DND-41 (cell line): ENCODE measurements at regions not wholly inside any gene's neighbourhood (a gene's known extent, or its start where the extent isn't known, plus 50 kb on each side); places are given as distances from the start of the nearest gene placed in this dataset.

Source experiments
- ATAC-seq: fragments of 200-7000 bp; cut with Tn5 transposase; 3 replicates; pipeline ENCODE4 v1.9.1; 2021; ENCODE audit warnings: low read depth; ENCODE audit not compliant: insufficient read depth
- DNase-seq: peaks from one replicate; pipeline ENCODE4 v3.0.0-alpha.2; 2020
- H2AFZ ChIP-seq: 2 replicates; pipeline ENCODE4 v1.6.0; 2012; ENCODE audit warnings: low read depth, low read length
- H3K27ac ChIP-seq: 2 replicates; pipeline ENCODE4 v1.5.1; 2012; ENCODE audit warnings: low read length, inconsistent platforms
- H3K27me3 ChIP-seq: fragments of 200-600 bp; sonication (generic); 2 replicates; pipeline ENCODE4 v1.6.0; 2012; ENCODE audit warnings: low read length, mild to moderate bottlenecking, inconsistent platforms; ENCODE audit not compliant: insufficient read depth, poor library complexity
- H3K36me3 ChIP-seq: 2 replicates; pipeline ENCODE4 v1.5.1; 2012; ENCODE audit warnings: low read length, inconsistent platforms; ENCODE audit not compliant: insufficient read depth
- H3K4me1 ChIP-seq: 2 replicates; pipeline ENCODE4 v1.5.1; 2012; ENCODE audit warnings: mild to moderate bottlenecking, low read length; ENCODE audit not compliant: insufficient read depth
- H3K4me2 ChIP-seq: 2 replicates; pipeline ENCODE4 v1.6.0; 2012; ENCODE audit warnings: mild to moderate bottlenecking, moderate library complexity, low read length, inconsistent platforms; ENCODE audit not compliant: insufficient read depth
- H3K4me3 ChIP-seq, 2 experiments: fragments of 200-600 bp in 1 of 2; shearing (Covaris generic) in 1 of 2; 2 replicates each; pipeline ENCODE4 v1.5.1; 2012 to 2016; ENCODE audit warnings: inconsistent platforms in 2 of 2, low read length in 2 of 2, mild to moderate bottlenecking in 2 of 2, low read depth in 1 of 2, moderate library complexity in 1 of 2
- H3K79me2 ChIP-seq: 2 replicates; pipeline ENCODE4 v1.6.0; 2012; ENCODE audit warnings: low read length, inconsistent platforms; ENCODE audit not compliant: insufficient read depth
- H3K9ac ChIP-seq: 2 replicates; pipeline ENCODE4 v1.6.0; 2012; ENCODE audit warnings: low read depth, mild to moderate bottlenecking, inconsistent platforms, low read length, moderate library complexity
- H3K9me3 ChIP-seq: 2 replicates; pipeline ENCODE4 v1.5.1; 2012; ENCODE audit warnings: low read length, moderate library complexity, mild to moderate bottlenecking, inconsistent platforms; ENCODE audit not compliant: insufficient read depth, severe bottlenecking
- H4K20me1 ChIP-seq: 2 replicates; pipeline ENCODE4 v1.6.0; 2012; ENCODE audit warnings: low read length; ENCODE audit not compliant: insufficient read depth
- EZH2 ChIP-seq: IDR thresholded peaks from 3 replicates; pipeline ENCODE4 v1.6.1; 2012; ENCODE audit warnings: borderline replicate concordance, low read depth, mild to moderate bottlenecking, moderate library complexity, low read length, inconsistent platforms; ENCODE audit not compliant: severe bottlenecking
- TF ChIP-seq, protein P1 (sequence below): IDR thresholded peaks from 2 replicates; pipeline ENCODE4 v1.5.1; 2012; ENCODE audit warnings: borderline replicate concordance, low read length, moderate library complexity, mild to moderate bottlenecking; ENCODE audit not compliant: poor library complexity, severe bottlenecking; ENCODE audit errors: extremely low read depth

DNA sequence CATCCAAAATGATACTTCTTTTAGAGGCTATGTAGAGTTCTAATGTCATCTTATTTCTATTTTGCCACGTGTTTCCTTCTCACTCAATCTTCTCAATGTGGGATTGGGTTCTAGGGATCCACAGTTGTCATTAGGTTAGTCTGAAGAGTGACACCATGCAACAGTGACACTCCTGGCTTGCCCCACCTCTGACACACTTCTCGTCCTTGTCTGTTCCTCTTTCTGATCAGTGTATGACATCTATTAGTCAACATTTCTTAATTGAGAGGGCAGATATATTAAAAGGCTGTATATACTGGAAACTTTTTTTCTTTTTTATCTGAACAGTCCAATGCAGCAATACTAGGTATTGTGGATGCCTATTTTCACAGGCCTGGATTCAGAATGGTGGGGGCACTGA lies 67.6 kb upstream of the GYPA start:
- no peaks in the 10 kb centered on the region for H3K27me3 ChIP-seq
- no peaks in the 10 kb centered on the region for H3K4me1 ChIP-seq
- H3K79me2 ChIP-seq = no peaks in the 10 kb centered on the region
- no peaks in the 10 kb centered on the region for H4K20me1 ChIP-seq
- H3K27ac ChIP-seq = no peak overlapping the region
- H3K4me3 ChIP-seq = no peak overlapping the region
- no peak for DNase-seq
- no peak for ATAC-seq
- H2AFZ ChIP-seq = no peak overlapping the region
- no peak overlapping the region for H3K4me2 ChIP-seq
- no peak for TF ChIP-seq EZH2
- TF ChIP-seq, protein P1, sequence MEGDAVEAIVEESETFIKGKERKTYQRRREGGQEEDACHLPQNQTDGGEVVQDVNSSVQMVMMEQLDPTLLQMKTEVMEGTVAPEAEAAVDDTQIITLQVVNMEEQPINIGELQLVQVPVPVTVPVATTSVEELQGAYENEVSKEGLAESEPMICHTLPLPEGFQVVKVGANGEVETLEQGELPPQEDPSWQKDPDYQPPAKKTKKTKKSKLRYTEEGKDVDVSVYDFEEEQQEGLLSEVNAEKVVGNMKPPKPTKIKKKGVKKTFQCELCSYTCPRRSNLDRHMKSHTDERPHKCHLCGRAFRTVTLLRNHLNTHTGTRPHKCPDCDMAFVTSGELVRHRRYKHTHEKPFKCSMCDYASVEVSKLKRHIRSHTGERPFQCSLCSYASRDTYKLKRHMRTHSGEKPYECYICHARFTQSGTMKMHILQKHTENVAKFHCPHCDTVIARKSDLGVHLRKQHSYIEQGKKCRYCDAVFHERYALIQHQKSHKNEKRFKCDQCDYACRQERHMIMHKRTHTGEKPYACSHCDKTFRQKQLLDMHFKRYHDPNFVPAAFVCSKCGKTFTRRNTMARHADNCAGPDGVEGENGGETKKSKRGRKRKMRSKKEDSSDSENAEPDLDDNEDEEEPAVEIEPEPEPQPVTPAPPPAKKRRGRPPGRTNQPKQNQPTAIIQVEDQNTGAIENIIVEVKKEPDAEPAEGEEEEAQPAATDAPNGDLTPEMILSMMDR = no peak
- no peaks in the 10 kb centered on the region for H3K36me3 ChIP-seq
- H3K9me3 ChIP-seq = no peaks in the 10 kb centered on the region
- no peak overlapping the region for H3K9ac ChIP-seq

DNA sequence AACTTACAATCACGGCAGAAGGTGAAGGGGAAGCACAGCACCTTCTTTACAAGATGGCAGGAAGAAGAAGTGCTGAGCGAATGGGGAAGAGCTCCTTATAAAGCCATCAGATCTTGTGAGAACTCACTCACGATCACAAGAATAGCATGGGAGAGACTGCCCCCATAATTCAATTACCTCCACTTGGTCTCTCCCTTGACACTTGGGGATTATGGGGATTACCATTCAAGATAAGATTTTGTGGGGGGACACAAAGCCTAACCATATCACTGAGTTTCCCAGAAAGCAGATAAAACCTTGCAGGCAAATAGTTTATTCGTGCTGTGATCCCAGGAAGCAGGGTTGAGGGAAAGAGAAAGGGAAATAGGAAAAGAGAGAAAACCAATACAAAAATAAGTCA lies 69.0 kb upstream of the GYPA start:
- no peaks in the 10 kb centered on the region for H3K79me2 ChIP-seq
- H3K36me3 ChIP-seq = no peaks in the 10 kb centered on the region
- TF ChIP-seq, protein P1 = no peak
- no peak overlapping the region for H3K4me3 ChIP-seq
- H3K4me1 ChIP-seq = no peaks in the 10 kb centered on the region
- no peak overlapping the region for H3K27ac ChIP-seq
- H3K4me2 ChIP-seq = no peak overlapping the region
- no peaks in the 10 kb centered on the region for H4K20me1 ChIP-seq
- H3K9me3 ChIP-seq = no peaks in the 10 kb centered on the region
- no peaks in the 10 kb centered on the region for H3K27me3 ChIP-seq
- no peak overlapping the region for H2AFZ ChIP-seq
- no peak for DNase-seq
- H3K9ac ChIP-seq = no peak overlapping the region
- ATAC-seq = no peak

DNA sequence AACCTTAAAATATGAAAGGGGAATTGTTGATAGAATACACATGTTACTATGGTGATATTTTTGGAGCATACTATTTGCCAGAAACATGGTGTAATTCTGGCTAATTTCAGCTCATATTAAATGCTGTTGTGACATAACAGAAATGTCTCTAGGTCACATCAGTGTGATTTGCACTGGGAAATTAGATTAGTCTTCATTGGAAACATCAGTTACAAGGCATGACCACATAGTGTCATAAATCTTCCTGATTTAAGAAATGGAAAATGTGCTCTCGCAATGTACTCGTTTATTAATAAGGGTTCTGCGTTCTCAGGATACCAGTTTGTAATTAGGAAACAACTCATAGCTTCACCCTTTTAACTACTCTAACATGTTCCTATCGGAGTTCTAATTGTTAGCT lies 72.9 kb upstream of the GYPA start:
- no peaks in the 10 kb centered on the region for H3K27me3 ChIP-seq
- TF ChIP-seq, protein P1 = no peak
- TF ChIP-seq EZH2 = no peak
- no peak for ATAC-seq

DNA sequence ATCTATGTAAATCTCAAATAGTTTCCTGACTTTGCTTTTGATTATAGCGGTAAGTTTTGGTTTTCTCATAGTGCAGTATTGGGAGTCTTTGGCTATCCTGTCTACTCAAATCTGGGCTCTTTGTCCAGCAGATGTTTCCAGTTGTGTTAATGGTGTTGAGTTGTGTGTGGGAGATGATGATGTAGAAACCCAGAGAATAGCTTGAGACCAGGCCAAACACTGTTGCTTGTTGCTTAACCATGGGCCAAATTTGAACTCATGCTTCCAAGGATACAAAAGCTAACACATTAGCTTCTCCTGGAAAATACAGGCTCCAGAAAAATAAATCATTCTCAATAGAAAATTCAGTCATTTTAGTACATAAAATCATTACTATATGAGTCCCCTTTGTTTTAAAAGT lies 82.6 kb upstream of the GYPA start:
- Histone ChIP-seq H3K27ac (no peak overlapping the region), H3K27me3 (no peaks in the 10 kb centered on the region), H3K9ac (no peak overlapping the region), H3K4me3 (no peak overlapping the region), H4K20me1 (no peaks in the 10 kb centered on the region), H2AFZ (no peak overlapping the region), H3K4me1 (peaks cover 12% of the 10 kb centered on the region), H3K9me3 (no peaks in the 10 kb centered on the region), H3K79me2 (no peaks in the 10 kb centered on the region), H3K4me2 (no peak overlapping the region), H3K36me3 (no peaks in the 10 kb centered on the region)
- TF ChIP-seq EZH2 = no peak
- TF ChIP-seq, protein P1 = no peak
- ATAC-seq (no peak), DNase-seq (no peak)

More for the DNA sequence above, 72.9 kb upstream of the GYPA start:
- Histone ChIP-seq H3K9ac (no peak overlapping the region), H3K9me3 (no peaks in the 10 kb centered on the region), H3K4me1 (no peaks in the 10 kb centered on the region), H3K79me2 (no peaks in the 10 kb centered on the region), H3K4me2 (no peak overlapping the region), H4K20me1 (no peaks in the 10 kb centered on the region), H3K27ac (no peak overlapping the region), H2AFZ (no peak overlapping the region), H3K4me3 (no peak overlapping the region), H3K36me3 (no peaks in the 10 kb centered on the region)
- DNase-seq = no peak
